ENCODE measurements at regions not wholly inside any gene's neighbourhood (a gene's known extent, or its start where the extent isn't known, plus 50 kb on each side); places are given as distances from the start of the nearest gene placed in this dataset.

- Histone ChIP-seq H3K27ac (ENCODE audit: insufficient read length, low read depth, low read length) (no peak overlapping the region), H2BK15ac (ENCODE audit: low read depth, low read length) (no peak overlapping the region), H2BK5ac (ENCODE audit: insufficient read length, low read length) (no peak overlapping the region), H3K14ac (ENCODE audit: insufficient read depth, low read length) (no peak overlapping the region), H3K9me3 (ENCODE audit: control insufficient read depth, low read depth, low read length) (no peaks in the 10 kb centered on the region), H3K9ac (ENCODE audit: extremely low read depth, insufficient read length, low read length) (no peak overlapping the region), H2AFZ (ENCODE audit: low read length) (no peak overlapping the region), H2BK20ac (ENCODE audit: low read depth, low read length, poor library complexity, severe bottlenecking) (no peak overlapping the region), H3K27me3 (ENCODE audit: insufficient read depth, low read length) (no peaks in the 10 kb centered on the region), H3K4me2 (ENCODE audit: insufficient read depth, insufficient read length, low read length) (no peak overlapping the region), H4K91ac (ENCODE audit: insufficient read length, low read depth, low read length) (no peak overlapping the region), H3K23me2 (ENCODE audit: insufficient read length, low read depth, low read length, poor library complexity, severe bottlenecking) (no peaks in the 10 kb centered on the region), H3K18ac (ENCODE audit: insufficient read length, low read depth, low read length) (no peak overlapping the region), H2BK120ac (ENCODE audit: low read depth, low read length, poor library complexity, severe bottlenecking) (no peak overlapping the region), H3K4ac (ENCODE audit: low read depth, low read length) (no peak overlapping the region), H4K20me1 (ENCODE audit: control insufficient read depth, insufficient read depth, insufficient read length) (no peaks in the 10 kb centered on the region), H3K79me1 (ENCODE audit: insufficient read depth, low read depth, low read length, poor library complexity, severe bottlenecking) (no peaks in the 10 kb centered on the region), H2BK12ac (ENCODE audit: insufficient read length, low read depth, low read length) (no peak overlapping the region), H3K23ac (ENCODE audit: insufficient read length, low read depth, low read length) (no peak overlapping the region), H3K4me1 (ENCODE audit: insufficient read depth, low read length) (no peaks in the 10 kb centered on the region), H2AK5ac (ENCODE audit: insufficient read length, low read length) (no peak overlapping the region), H3T11ph (ENCODE audit: low read length) (no peak overlapping the region), H4K8ac (replicated peaks; ENCODE audit: insufficient read length, low read depth, low read length) (no peak overlapping the region), H3K56ac (ENCODE audit: insufficient read length, low read depth, low read length) (no peak overlapping the region), H4K5ac (ENCODE audit: insufficient read length, low read depth, low read length) (no peak overlapping the region), H3K79me2 (ENCODE audit: insufficient read depth, low read length) (no peaks in the 10 kb centered on the region)
- no peaks in the 10 kb centered on the region for H3K27me3 Mint-ChIP-seq (ENCODE audit: low read depth)
- WGBS (ENCODE audit: extremely low coverage, insufficient read length, low lambda C conversion rate), result no CpG with 5 or more reads among the region's 4 CpGs
- H3K4me3 Mint-ChIP-seq, result no peak overlapping the region
- no peaks in the 10 kb centered on the region for H3K4me1 Mint-ChIP-seq
- H3K36me3 Mint-ChIP-seq (ENCODE audit: insufficient read depth in 1 of 3, low read depth in 3 of 3), result 0 out of 7 replicates have a peak, but pooled peaks cover 0 to 3% (median 0%) of the 10 kb centered on the region in 3 experiments
- peaks cover 0 to 2% of the 10 kb centered on the region in 2 experiments; a peak in 2 of 5 replicates for H3K9me3 Mint-ChIP-seq
- DNase-seq, result no peak
- no peak overlapping the region for H3K27ac Mint-ChIP-seq
- no peak for TF ChIP-seq CTCF (conservative IDR thresholded peaks at IDR 0.05)
These were observed 727.9 kb upstream of the LINC00305 start for GRCh38 chr18:64876833-64877232.
